NCI-H1436 treated with DMSO at 0.1 percent for 48 hours (cell line): ENCODE measurements at regions not wholly inside any gene's neighbourhood (a gene's known extent, or its start where the extent isn't known, plus 50 kb on each side); places are given as distances from the start of the nearest gene placed in this dataset.

Source experiments
- DNase-seq: peaks from one replicate; lab custom pipeline; 2025; lab: John Stamatoyannopoulos, UW

- no peak for DNase-seq
These were observed 233.8 kb upstream of the PRR20A start for GRCh38 chr13:56906909-56907308.

DNA sequence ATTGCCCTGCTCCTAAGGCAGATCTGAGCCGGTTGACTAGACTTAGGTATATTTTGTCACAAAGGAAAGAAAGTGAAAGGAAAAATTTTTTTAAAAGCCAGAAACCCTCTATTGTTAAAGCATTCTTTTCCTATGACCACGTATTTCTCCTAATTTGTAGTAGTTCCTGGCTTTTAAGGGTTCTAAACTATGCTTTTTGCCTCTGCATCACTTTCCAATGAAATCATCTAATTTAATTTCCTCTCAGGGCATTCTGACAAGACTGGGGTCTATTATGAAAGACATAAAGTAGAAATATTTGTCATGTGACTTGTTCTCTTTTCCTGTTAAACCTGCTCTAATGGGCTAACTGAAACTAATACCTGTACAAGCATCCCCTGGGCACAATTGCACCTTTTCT lies 233.0 kb upstream of the PRR20A start:
- no peak for DNase-seq

DNA sequence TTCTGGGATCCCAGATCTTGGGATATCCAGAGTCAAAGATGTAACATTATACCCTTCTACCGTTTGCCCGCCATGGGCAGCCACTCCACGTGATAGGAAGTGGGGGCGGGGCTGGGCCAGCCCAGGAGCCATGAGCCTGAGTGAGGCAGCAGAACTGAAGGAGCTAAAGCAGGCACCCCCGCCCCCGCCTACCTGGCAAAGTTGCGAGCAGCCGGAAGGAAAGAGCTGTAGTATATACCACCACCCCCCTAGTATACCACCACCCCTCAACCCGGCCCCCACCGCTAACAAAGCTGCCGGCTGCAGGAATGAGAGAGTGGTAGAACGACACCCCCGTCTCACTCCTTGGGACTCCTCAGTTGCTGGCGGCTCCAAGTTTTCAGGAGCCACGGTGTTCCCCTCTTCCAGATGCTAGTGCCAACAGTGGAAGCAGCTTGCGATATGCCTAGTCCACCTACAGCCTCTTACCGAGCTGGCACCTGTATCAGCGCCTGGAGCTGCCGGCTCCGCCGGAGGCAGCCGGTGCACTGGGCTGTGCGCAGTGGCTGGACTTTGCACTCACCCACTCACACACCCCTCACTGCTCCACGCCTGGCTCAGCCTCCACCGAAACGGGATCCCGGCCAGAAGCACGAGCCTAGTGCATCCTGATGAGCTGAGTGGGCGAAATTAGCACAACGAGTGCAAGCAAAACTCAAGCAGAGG lies 230.7 kb upstream of the PRR20A start:
- DNase-seq = no peak

DNA sequence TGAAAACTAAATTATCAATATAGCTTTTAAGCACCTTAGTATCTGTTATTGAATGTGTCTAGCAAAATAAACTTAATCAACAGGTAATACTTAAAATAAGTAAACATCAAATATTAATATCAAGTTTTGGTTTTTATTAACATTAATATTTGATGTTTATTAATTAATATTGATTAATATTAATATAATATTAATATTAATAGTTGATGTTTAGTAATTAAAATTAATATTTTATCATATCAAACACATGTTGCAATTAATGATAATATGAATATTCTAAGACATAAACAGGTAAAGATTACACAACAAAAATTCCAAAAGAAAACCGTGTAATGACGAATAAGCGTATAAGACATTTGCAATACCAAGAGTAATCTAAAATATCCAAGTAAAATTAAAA lies 222.8 kb upstream of the PRR20A start:
- DNase-seq = no peak

DNA sequence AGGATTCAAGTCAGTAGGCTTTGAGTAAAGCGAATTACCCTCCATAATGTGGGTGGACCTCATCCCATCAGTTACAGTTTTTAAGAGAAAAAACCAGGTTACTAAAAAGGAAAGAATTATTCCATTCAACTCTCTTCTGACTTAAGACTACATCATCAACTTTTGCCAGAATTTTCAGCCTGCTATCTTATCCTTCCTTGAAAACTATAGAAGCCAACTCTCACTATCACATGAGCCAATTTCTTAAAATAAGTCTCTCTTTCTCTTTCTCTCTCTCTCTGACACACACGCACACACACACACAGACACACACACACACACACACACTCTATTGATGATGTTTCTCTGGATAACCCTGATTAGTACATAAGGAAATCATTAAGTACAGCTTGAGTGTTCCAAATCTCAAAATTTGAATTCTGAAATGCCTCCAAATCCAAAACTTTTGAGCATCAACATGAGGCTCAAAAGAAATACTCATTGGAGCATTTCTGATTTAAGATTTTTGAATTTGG lies 217.0 kb upstream of the PRR20A start:
- DNase-seq = no peak

DNA sequence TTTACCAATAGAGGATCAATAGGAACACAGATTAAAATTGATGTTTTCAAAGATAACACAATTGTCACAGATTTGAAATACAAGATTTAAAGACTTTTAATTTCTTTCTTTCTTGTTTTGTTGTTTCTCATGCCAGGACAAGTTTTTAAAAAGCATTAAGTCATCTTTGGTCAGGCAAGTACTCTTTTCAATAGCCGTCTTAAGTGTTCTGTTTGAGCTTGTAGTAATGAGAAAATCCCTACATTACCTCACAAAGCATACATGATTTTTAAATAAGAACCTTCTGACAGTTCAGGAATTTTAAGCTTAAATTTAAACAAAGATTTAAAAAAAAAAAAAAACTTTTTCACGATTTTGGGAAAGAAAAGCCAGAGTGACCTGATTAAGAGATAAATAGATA lies 216.3 kb upstream of the PRR20A start:
- no peak for DNase-seq

DNA sequence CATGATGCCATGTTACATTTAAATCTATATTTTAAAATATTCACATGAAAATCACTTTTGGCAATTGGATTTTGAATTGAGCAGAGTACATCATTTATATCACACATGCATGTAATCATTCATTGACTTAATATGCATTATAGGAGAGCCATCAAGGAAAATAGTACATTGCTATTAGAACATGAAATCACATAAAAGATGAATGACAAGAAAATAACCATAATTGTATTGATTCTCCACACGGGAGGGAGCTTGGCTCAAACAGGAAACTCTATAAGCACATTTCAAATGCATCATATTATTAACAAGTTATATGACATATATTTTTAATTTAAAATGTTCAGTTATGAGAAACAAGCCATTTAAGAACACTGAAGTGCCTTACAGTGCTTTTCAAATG lies 208.6 kb upstream of the PRR20A start:
- no peak for DNase-seq

- no peak for DNase-seq
These were observed 186.8 kb upstream of the PRR20A start for GRCh38 chr13:56953965-56954364.

DNA sequence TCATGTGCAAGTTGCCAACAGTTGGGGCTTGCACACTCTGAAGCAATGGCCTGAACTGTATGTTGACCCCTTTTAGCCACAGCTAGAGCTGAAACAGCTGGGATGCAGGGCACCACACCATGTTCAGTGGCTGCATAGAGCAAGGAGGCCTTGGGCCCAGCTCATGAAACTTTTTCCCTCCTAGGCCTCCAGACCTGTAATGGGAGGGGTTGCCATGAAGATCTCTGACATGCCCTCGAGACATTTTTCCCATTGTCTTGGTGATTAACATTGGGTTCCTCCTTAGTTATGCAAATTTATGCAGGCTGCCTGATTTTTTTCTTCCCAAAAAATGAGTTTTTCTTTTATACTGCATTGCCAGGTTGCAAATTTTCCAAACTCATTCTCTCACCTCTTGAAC lies 165.1 kb upstream of the PRR20A start:
- DNase-seq = no peak

DNA sequence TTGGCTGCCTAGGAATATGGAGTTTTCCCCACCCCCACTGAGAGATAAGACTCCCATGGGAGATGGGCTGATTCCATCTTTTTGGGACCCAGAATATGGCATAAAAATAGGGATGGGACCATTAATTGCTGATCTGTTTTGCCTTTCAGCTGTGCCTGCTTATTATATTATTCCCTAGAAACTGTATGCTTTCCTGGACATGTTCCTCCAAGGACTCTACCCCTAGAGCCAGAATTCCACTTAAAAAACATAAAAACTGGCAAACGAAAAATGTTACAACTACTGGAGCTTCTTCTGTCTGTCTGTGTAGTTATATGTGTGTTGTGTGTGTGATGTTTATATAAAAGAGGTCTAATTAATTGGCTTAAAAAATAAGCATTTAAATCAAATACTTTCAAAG lies 159.9 kb upstream of the PRR20A start:
- DNase-seq = no peak

DNA sequence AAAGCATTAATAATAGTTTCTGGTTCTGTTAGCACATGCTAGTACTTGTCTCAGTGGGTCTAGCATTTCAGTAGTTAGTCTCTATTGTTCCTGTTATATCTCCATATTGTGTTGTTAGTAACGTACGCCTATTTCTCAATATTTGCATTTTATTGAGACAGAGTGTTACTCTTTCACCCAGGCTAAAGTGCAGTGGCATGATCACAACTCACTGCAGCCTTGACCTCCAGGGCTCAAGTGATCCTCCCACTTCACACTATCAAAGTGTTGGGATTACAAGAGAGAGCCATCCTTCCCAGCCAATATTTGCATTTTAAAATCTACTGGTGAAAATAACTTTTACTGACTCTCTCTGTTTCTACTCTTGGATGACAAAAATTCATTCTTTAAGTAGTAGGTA lies 154.6 kb upstream of the PRR20A start:
- DNase-seq = no peak

DNA sequence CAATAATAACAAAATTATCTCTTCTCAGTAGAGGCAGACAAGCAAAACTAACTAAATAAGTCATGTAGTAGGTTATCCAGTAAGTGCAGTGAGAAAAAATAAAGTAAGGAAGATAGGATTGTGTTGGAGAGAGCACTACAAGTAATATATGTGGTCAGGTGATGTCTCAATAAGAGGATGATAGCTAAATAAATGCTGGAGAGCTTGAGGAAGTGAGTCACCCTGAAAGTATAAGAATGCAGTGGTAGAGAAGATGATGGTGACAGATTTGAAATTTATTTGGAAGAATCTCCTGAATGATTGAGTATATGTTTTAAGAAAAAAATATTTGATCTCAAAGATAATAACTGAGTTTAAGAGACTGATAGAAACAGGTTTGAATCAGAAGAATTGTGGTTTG lies 152.2 kb upstream of the PRR20A start:
- no peak for DNase-seq

DNA sequence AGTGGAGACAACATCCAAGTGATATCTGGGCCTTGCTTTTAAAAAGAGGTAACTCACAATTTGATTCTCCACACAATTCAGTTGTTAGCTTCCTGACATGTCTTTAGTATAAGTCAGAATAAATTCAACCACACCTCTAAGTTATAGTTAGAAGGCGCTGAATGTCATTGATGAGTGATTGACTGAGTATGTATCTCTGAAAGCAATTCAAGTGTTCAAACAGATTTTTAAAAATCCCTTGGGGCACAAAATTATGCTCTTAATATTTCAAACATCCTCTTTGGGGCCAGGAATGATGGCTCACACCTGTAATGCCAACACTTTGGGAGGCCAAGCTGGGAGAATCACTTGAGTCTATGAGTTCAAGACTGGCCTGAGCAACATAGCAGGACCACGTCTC lies 137.0 kb upstream of the PRR20A start:
- no peak for DNase-seq

DNA sequence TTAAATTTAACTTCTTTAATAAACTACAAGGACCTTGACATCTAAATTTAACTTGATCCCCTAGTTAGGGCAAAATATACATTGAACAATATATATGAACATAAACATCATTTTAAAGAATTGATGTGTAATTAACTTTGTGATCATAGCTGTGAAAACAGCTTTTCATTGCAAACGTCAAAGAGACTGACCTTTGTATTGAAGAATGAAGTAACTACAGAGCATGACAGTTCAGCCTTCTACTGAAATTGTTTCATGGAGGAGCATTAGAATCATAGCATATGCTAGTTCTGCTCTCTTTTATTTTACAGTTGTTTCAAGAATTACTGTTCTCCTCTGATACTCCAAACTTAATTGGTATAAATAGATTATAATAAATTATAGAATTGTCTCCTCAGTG lies 123.4 kb upstream of the PRR20A start:
- no peak for DNase-seq

DNA sequence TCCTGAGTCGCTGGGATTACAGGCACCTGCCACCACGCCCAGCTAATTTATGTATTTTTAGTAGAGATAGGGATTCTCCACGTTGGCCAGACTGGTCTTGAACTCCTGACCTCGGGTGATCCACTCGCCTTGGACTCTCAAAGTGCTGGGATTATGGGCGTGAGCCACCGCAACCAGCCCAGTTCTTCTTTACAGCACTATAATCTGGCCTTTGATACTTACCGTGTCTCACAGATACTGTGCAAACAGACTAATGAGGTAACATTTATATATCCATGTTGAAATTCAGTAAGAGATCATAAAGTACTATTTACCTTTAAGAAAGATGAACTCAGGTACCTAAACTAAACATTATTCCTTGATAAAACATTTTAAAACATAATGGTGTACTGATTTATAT lies 121.8 kb upstream of the PRR20A start:
- DNase-seq = no peak

DNA sequence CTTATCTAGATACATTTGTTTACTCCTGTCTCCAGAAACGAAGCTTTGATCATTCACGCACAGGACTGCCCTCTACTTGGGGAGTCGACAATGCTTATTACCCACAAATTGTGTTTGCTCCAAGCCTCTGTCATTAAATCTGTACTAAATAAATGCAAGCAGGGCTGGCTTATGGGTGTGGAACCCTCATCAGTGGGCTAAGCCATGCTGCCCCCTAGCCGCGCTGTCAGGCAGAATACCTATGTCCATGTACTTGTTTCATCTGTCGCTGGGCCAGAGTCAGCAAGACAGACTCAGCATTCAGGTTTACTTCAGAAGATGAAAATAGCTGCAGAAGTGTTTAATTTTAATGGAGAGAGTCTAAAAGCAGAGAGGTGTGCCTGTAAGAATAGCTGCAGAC lies 110.0 kb upstream of the PRR20A start:
- DNase-seq = no peak

- DNase-seq = no peak
These were observed 104.4 kb upstream of the PRR20A start for GRCh38 chr13:57036290-57036689.

DNA sequence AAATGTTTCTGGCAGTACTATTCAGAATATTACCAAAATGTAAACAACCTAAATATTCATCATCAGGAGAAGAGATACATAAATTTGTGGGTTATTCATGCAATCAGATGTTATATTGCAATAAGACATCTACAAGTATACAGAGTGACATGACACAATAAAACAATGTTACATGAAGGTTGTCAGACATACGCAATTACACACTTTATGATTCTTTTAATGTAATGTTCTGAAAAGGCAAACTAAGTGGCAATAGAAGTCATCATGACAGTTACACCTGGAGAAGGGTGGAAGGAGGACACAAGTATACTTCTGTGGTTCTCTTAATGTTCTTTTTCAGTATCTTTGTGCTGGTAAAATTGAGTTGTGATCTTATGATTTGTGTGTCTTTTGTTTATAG lies 95.8 kb upstream of the PRR20A start:
- DNase-seq = no peak

GRCh38 chr13:57045826-57046546 lies 94.7 kb upstream of the PRR20A start:
- DNase-seq = no peak

DNA sequence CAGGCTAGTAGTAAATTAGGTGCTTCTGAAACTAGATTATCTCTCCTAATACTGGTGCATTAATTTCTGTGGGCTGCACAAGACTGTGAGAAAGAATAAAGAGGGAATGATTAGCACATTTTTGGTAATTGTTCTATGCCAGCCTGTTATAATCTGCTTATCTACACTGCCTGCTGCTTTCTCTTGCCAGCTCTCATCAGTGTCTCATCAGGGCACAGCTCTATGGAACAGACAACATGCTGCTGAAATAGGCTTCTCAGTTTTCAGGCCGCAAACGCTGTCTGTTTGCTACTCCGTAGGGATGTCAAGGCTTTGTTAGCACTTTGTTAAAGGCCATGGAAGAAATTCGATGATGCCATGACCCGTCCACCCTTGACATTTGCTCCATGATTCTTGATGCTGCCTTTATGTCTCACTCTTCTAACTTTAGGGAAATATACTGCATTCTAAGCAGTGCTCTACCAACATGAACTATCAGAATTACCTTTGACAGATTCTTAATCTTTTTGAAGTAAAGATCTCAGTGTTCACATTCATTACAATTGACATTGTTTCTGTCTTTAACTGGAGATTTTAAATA lies 84.0 kb upstream of the PRR20A start:
- no peak for DNase-seq

GRCh38 chr13:57063007-57063406 lies 77.7 kb upstream of the PRR20A start:
- no peak for DNase-seq

DNA sequence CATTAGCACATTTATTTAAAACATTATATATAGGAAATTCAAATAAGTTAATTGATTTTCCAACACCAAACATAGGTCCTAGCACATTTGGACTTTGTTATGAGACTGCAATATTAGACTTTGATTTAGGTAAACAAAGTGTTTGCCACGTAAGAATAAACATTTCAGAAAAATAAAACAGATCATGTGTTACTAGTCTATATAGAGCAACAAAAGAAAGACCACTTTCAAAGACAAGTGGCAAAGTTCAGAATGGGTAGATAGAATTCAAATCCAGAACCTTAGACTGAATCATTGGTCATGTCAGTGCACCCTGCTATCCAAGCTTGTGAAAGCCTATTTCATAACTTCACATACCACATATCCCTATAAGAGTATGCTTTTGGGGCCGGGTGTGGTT lies 66.7 kb upstream of the PRR20A start:
- DNase-seq = no peak

DNA sequence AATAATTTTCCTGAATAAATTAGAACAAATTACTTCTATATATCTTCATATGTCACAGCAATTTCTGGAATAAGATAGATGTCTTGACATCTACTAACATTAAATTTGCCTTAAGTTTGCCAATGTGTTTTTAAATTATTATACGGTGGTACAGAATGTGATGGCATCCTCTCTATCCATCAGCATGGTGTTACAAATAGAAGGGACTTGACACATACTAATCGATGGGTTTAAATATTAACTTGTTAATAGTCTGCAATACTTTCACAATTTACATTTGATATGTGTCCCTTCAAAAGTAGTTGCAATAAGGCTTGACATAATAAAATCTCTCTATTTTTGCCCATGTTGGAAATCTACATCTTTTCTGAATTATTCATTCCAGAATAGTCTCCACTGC lies 65.1 kb upstream of the PRR20A start:
- DNase-seq = no peak
